AG09319 (cell line): ENCODE measurements at regions not wholly inside any gene's neighbourhood (a gene's known extent, or its start where the extent isn't known, plus 50 kb on each side); places are given as distances from the start of the nearest gene placed in this dataset.

Source experiments
- DNase-seq: peaks from one replicate; pipeline ENCODE4 v3.0.0-alpha.2; 2010; ENCODE audit warnings: low read depth; ENCODE audit errors: extremely low read depth
- CTCF ChIP-seq: IDR thresholded peaks from 2 replicates; pipeline ENCODE4 v1.5.1; 2011; ENCODE audit warnings: low read depth, mild to moderate bottlenecking, inconsistent platforms, low read length, moderate library complexity

GRCh38 chr4:187301923-187302322 lies 578.3 kb upstream of the FAT1 start:
- TF ChIP-seq CTCF: no peak

GRCh38 chr4:187302457-187303150 lies 578.9 kb upstream of the FAT1 start:
- TF ChIP-seq CTCF: no peak
- DNase-seq: no peak

More at GRCh38 chr4:187301923-187302322, 578.3 kb upstream of the FAT1 start:
- no peak for DNase-seq

- no peak for TF ChIP-seq CTCF
- DNase-seq: no peak
Measured at GRCh38 chr4:187304133-187304532, 580.5 kb upstream of the FAT1 start.

GRCh38 chr4:187307131-187307530 lies 583.5 kb upstream of the FAT1 start:
- TF ChIP-seq CTCF: no peak
- no peak for DNase-seq

- DNase-seq: no peak
- no peak for TF ChIP-seq CTCF
Measured at GRCh38 chr4:187309456-187309855, 585.8 kb upstream of the FAT1 start.

- TF ChIP-seq CTCF: no peak
- no peak for DNase-seq
Measured at GRCh38 chr4:187312299-187312698, 588.6 kb upstream of the FAT1 start.

GRCh38 chr4:187317799-187318198 lies 594.1 kb upstream of the FAT1 start:
- TF ChIP-seq CTCF: no peak
- no peak for DNase-seq
